Gastrocnemius medialis (tissue), 4 donors: ENCODE measurements at regions not wholly inside any gene's neighbourhood (a gene's known extent, or its start where the extent isn't known, plus 50 kb on each side); places are given as distances from the start of the nearest gene placed in this dataset.

Experiments used
- POLR2A ChIP-seq, 2 donors: fragments of 450-650 bp; IDR thresholded peaks; one replicate each; pipeline ENCODE4 v1.6.1; 2017; ENCODE audit warnings: antibody characterized with exemption in 2 of 2, mild to moderate bottlenecking in 2 of 2, moderate library complexity in 2 of 2
- TF ChIP-seq, protein P1 (sequence below), 5 experiments: fragments of 450-650 bp in 3 of 5; fragments of 200-600 bp in 2 of 5; sonication (generic) in 2 of 5; IDR thresholded peaks in 4 of 5; conservative IDR thresholded peaks in 1 of 5; 1 replicate in 4 of 5; 2 replicates in 1 of 5; pipeline ENCODE4 v1.5.1; 2016 to 2019; ENCODE audit warnings: antibody characterized with exemption in 5 of 5, mild to moderate bottlenecking in 3 of 5, moderate library complexity in 3 of 5

DNA sequence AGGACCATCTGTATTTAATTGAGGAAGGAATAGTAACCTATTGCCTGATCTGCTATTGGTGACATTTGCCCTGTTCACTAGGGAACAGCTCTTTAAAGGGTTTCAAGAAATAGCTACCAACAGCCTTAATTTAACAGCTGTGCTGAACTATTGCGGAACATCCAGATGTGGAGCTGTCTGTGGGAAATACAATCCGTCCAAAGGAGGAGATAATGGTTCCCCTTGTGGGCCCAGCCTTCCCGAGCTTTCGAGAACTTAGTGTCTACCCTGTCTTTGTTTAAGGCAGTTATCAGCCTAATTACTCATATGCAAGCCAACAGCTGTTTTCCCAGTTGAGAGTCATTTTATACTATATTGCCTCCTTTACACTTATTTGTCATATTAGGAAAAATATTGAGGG lies 398.6 kb downstream of the WDR72 start:
- TF ChIP-seq, protein P1, sequence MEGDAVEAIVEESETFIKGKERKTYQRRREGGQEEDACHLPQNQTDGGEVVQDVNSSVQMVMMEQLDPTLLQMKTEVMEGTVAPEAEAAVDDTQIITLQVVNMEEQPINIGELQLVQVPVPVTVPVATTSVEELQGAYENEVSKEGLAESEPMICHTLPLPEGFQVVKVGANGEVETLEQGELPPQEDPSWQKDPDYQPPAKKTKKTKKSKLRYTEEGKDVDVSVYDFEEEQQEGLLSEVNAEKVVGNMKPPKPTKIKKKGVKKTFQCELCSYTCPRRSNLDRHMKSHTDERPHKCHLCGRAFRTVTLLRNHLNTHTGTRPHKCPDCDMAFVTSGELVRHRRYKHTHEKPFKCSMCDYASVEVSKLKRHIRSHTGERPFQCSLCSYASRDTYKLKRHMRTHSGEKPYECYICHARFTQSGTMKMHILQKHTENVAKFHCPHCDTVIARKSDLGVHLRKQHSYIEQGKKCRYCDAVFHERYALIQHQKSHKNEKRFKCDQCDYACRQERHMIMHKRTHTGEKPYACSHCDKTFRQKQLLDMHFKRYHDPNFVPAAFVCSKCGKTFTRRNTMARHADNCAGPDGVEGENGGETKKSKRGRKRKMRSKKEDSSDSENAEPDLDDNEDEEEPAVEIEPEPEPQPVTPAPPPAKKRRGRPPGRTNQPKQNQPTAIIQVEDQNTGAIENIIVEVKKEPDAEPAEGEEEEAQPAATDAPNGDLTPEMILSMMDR (IDR thresholded peaks at IDR 0.05 in 4 of 5, conservative IDR thresholded peaks at IDR 0.05 in 1 of 5), result no peak
- TF ChIP-seq POLR2A (IDR thresholded peaks at IDR 0.05), result no peak
